ENCODE measurements at regions not wholly inside any gene's neighbourhood (a gene's known extent, or its start where the extent isn't known, plus 50 kb on each side); places are given as distances from the start of the nearest gene placed in this dataset.

GRCh38 chr2:18396329-18397010 lies 164.0 kb downstream of the RDH14 start:
- Histone ChIP-seq H3K4me1 (ENCODE audit: insufficient read depth, low read length, severe bottlenecking) (no peaks in the 10 kb centered on the region), H3K79me2 (ENCODE audit: insufficient read depth, low read length) (no peaks in the 10 kb centered on the region), H2AFZ (ENCODE audit: low read length) (no peak overlapping the region), H3K4me2 (ENCODE audit: low read length) (no peak overlapping the region), H3K36me3 (ENCODE audit: insufficient read depth, low read length) (no peaks in the 10 kb centered on the region), H3K9ac (ENCODE audit: low read length) (no peak overlapping the region), H3K9me2 (ENCODE audit: low read depth, low read length) (no peaks in the 10 kb centered on the region), H4K20me1 (ENCODE audit: insufficient read depth, low read length) (no peaks in the 10 kb centered on the region), H3K4me3 (ENCODE audit: low read depth, low read length, poor library complexity, severe bottlenecking) (no peak overlapping the region), H3K9me3 (ENCODE audit: low read length) (no peaks in the 10 kb centered on the region), H3K27ac (ENCODE audit: low read depth, low read length, poor library complexity, severe bottlenecking) (no peak overlapping the region), H3K27me3 (ENCODE audit: insufficient read depth, low read length) (0 out of 2 replicates have a peak, but pooled peaks cover 5% of the 10 kb centered on the region), H3F3A (ENCODE audit: insufficient read depth, low read length) (no peaks in the 10 kb centered on the region)
- TF ChIP-seq, protein P1, sequence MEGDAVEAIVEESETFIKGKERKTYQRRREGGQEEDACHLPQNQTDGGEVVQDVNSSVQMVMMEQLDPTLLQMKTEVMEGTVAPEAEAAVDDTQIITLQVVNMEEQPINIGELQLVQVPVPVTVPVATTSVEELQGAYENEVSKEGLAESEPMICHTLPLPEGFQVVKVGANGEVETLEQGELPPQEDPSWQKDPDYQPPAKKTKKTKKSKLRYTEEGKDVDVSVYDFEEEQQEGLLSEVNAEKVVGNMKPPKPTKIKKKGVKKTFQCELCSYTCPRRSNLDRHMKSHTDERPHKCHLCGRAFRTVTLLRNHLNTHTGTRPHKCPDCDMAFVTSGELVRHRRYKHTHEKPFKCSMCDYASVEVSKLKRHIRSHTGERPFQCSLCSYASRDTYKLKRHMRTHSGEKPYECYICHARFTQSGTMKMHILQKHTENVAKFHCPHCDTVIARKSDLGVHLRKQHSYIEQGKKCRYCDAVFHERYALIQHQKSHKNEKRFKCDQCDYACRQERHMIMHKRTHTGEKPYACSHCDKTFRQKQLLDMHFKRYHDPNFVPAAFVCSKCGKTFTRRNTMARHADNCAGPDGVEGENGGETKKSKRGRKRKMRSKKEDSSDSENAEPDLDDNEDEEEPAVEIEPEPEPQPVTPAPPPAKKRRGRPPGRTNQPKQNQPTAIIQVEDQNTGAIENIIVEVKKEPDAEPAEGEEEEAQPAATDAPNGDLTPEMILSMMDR (IDR thresholded peaks at IDR 0.05; ENCODE audit: low read length): no peak
- TF ChIP-seq EZH2 (IDR thresholded peaks at IDR 0.05; ENCODE audit: borderline replicate concordance, low read length): no peak

GRCh38 chr2:18395555-18395954 lies 164.9 kb downstream of the RDH14 start:
- Histone ChIP-seq H4K20me1 (ENCODE audit: insufficient read depth, low read length) (no peaks in the 10 kb centered on the region), H2AFZ (ENCODE audit: low read length) (no peak overlapping the region), H3K9ac (ENCODE audit: low read length) (no peak overlapping the region), H3K27ac (ENCODE audit: low read depth, low read length, poor library complexity, severe bottlenecking) (no peak overlapping the region), H3K36me3 (ENCODE audit: insufficient read depth, low read length) (no peaks in the 10 kb centered on the region), H3K9me2 (ENCODE audit: low read depth, low read length) (no peaks in the 10 kb centered on the region), H3F3A (ENCODE audit: insufficient read depth, low read length) (no peaks in the 10 kb centered on the region), H3K27me3 (ENCODE audit: insufficient read depth, low read length) (no peaks in the 10 kb centered on the region), H3K4me2 (ENCODE audit: low read length) (no peak overlapping the region), H3K79me2 (ENCODE audit: insufficient read depth, low read length) (no peaks in the 10 kb centered on the region), H3K4me1 (ENCODE audit: insufficient read depth, low read length, severe bottlenecking) (no peaks in the 10 kb centered on the region), H3K4me3 (ENCODE audit: low read depth, low read length, poor library complexity, severe bottlenecking) (no peak overlapping the region), H3K9me3 (ENCODE audit: low read length) (no peaks in the 10 kb centered on the region)
- no peak for TF ChIP-seq EZH2 (IDR thresholded peaks at IDR 0.05; ENCODE audit: borderline replicate concordance, low read length)
- TF ChIP-seq, protein P1 (IDR thresholded peaks at IDR 0.05; ENCODE audit: low read length): no peak

- Histone ChIP-seq H4K20me1 (ENCODE audit: insufficient read depth, low read length) (no peaks in the 10 kb centered on the region), H3F3A (ENCODE audit: insufficient read depth, low read length) (no peaks in the 10 kb centered on the region), H3K4me3 (ENCODE audit: low read depth, low read length, poor library complexity, severe bottlenecking) (no peak overlapping the region), H3K9me2 (ENCODE audit: low read depth, low read length) (no peaks in the 10 kb centered on the region), H3K27me3 (ENCODE audit: insufficient read depth, low read length) (no peaks in the 10 kb centered on the region), H3K79me2 (ENCODE audit: insufficient read depth, low read length) (no peaks in the 10 kb centered on the region), H3K9me3 (ENCODE audit: low read length) (no peaks in the 10 kb centered on the region), H3K36me3 (ENCODE audit: insufficient read depth, low read length) (no peaks in the 10 kb centered on the region), H3K4me2 (ENCODE audit: low read length) (no peak overlapping the region; the same call in 1 of the 2 replicates), H2AFZ (ENCODE audit: low read length) (0 out of 2 replicates have a peak overlapping the region, but pooled peaks have one; percentile 42), H3K27ac (ENCODE audit: low read depth, low read length, poor library complexity, severe bottlenecking) (no peak overlapping the region), H3K4me1 (ENCODE audit: insufficient read depth, low read length, severe bottlenecking) (no peaks in the 10 kb centered on the region), H3K9ac (ENCODE audit: low read length) (no peak overlapping the region)
- TF ChIP-seq, protein P1 (IDR thresholded peaks at IDR 0.05; ENCODE audit: low read length): peak; percentile 87
- TF ChIP-seq EZH2 (IDR thresholded peaks at IDR 0.05; ENCODE audit: borderline replicate concordance, low read length): no peak
Observed at GRCh38 chr2:18387441-18388206, 172.8 kb downstream of the RDH14 start.
